Thymus (tissue), 11 donors: ENCODE measurements at regions not wholly inside any gene's neighbourhood (a gene's known extent, or its start where the extent isn't known, plus 50 kb on each side); places are given as distances from the start of the nearest gene placed in this dataset.
A peak's percentile ranks its signal among the peaks of the same experiment; 100 is the strongest.

Experiments used
- DNase-seq, 9 donors: peaks; one replicate each; pipeline ENCODE4 v3.0.0-alpha.2; 2013; ENCODE audit warnings: low spot score in 9 of 9, low read depth in 6 of 9, missing footprints in 1 of 9
- H3K27ac ChIP-seq, 2 donors: one replicate each; pipeline ENCODE4 v1.5.1; 2013; ENCODE audit warnings: control low read depth in 1 of 2, low read depth in 1 of 2, low read length in 1 of 2, mild to moderate bottlenecking in 1 of 2, moderate library complexity in 1 of 2
- H3K27me3 ChIP-seq, 2 donors: one replicate each; pipeline ENCODE4 v1.5.1; 2013; ENCODE audit warnings: low read length in 1 of 2; ENCODE audit not compliant: control insufficient read depth in 2 of 2, insufficient read depth in 1 of 2
- H3K36me3 ChIP-seq, 2 donors: one replicate each; pipeline ENCODE4 v1.5.1; 2013; ENCODE audit warnings: low read length in 1 of 2, mild to moderate bottlenecking in 1 of 2, moderate library complexity in 1 of 2; ENCODE audit not compliant: control insufficient read depth in 2 of 2, insufficient read depth in 2 of 2
- H3K4me1 ChIP-seq, 2 donors: one replicate each; pipeline ENCODE4 v1.5.1; 2013; ENCODE audit warnings: low read length in 2 of 2; ENCODE audit not compliant: control insufficient read depth in 2 of 2, insufficient read depth in 2 of 2
- H3K4me3 ChIP-seq, 2 donors: one replicate each; pipeline ENCODE4 v1.5.1; 2013; ENCODE audit warnings: low read length in 2 of 2, control low read depth in 1 of 2, mild to moderate bottlenecking in 1 of 2
- H3K9me3 ChIP-seq, 2 donors: one replicate each; pipeline ENCODE4 v1.5.1; 2013; ENCODE audit warnings: low read length in 1 of 2, mild to moderate bottlenecking in 1 of 2; ENCODE audit not compliant: control insufficient read depth in 2 of 2, insufficient read depth in 1 of 2
- WGBS: extraction: QIAGEN DNeasy Blood & Tissue Kit; methylation state at CpG from one replicate; pipeline ENCODE4 v1.1.7; 2013; 5-methylcytosine and 5-hydroxymethylcytosine counted together
- donor health status: healthy.

- Histone ChIP-seq H3K9me3 (no peaks in the 10 kb centered on the region), H3K27ac (no peak overlapping the region), H3K27me3 (no peaks in the 10 kb centered on the region), H3K4me3 (no peak overlapping the region), H3K4me1 (peaks cover 0 to 6% of the 10 kb centered on the region in 2 donors), H3K36me3 (no peaks in the 10 kb centered on the region)
- no peak for DNase-seq
These were observed 320.8 kb upstream of the RASGEF1B start for GRCh38 chr4:81792521-81792920.

DNA sequence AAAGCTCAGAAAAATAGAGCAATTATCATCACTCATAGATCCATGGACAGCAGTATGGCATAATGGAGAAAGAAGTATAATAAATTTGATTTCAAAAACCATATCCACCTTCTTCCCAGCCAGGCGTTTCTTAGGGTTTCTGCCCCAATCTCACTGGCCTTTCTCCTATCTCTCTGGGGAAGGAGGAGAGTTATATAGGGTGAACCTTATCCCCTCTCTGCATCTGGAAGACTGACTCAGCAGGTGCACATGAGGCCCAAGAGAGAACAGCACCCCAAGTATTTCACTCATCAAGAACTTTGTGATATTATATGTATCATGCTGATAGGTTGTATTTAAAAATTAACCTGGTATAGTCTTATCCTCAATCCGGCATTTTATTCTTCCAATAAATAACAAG, 318.8 kb upstream of the RASGEF1B start:
- no peaks in the 10 kb centered on the region for H3K27me3 ChIP-seq
- H3K4me1 ChIP-seq = peaks cover 0 to 6% of the 10 kb centered on the region in 2 donors
- H3K36me3 ChIP-seq = no peaks in the 10 kb centered on the region
- no peaks in the 10 kb centered on the region for H3K9me3 ChIP-seq
- WGBS = 46% methylated on average over 2 of the region's 2 CpGs
- H3K27ac ChIP-seq = no peak overlapping the region
- H3K4me3 ChIP-seq = no peak overlapping the region
- DNase-seq = no peak

- no peaks in the 10 kb centered on the region for H3K9me3 ChIP-seq
- H3K4me3 ChIP-seq = no peak overlapping the region
- whole genome bisulfite sequencing = 58% methylated on average over 5 of the region's 5 CpGs
- no peaks in the 10 kb centered on the region for H3K36me3 ChIP-seq
- no peaks in the 10 kb centered on the region for H3K27me3 ChIP-seq
- H3K4me1 ChIP-seq = peaks cover 0 to 6% of the 10 kb centered on the region in 2 donors
- DNase-seq = peak in 2 of 9 donors; percentile 7 to 29
- no peak overlapping the region for H3K27ac ChIP-seq
These were observed 318.2 kb upstream of the RASGEF1B start for GRCh38 chr4:81789741-81790399.

DNA sequence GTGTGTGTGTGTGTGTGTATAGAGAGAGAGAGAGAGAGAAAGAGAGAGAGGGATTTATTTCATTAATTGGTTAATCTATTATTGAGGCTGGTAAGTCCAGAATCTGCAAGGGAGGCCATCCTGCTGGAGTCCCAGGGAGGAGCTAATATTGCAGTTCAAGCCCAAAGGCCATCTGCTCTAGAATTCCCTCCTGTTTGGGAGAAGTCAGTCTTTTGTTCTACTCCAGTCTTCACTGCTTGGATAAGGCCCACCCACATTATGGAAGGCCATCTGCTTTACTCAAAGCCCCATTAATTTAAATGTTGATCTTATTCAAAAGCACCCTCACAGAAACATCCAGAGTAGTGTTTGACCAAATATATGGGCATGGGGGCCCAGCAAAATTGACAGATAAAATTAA, 317.5 kb upstream of the RASGEF1B start:
- no peaks in the 10 kb centered on the region for H3K9me3 ChIP-seq

GRCh38 chr4:81786766-81787165, 315.1 kb upstream of the RASGEF1B start:
- no peak overlapping the region for H3K4me3 ChIP-seq
- no peak for DNase-seq
- H3K27ac ChIP-seq = no peak overlapping the region
- no peaks in the 10 kb centered on the region for H3K36me3 ChIP-seq
- H3K9me3 ChIP-seq = no peaks in the 10 kb centered on the region
- WGBS = 96% methylated on average over 1 of the region's 1 CpG
- H3K4me1 ChIP-seq = peaks cover 0 to 6% of the 10 kb centered on the region in 2 donors
- H3K27me3 ChIP-seq = no peaks in the 10 kb centered on the region

More for the DNA sequence above, 317.5 kb upstream of the RASGEF1B start:
- no peak for DNase-seq
- Histone ChIP-seq H3K27ac (no peak overlapping the region), H3K4me1 (peaks cover 0 to 6% of the 10 kb centered on the region in 2 donors), H3K27me3 (no peaks in the 10 kb centered on the region), H3K4me3 (no peak overlapping the region), H3K36me3 (no peaks in the 10 kb centered on the region)

DNA sequence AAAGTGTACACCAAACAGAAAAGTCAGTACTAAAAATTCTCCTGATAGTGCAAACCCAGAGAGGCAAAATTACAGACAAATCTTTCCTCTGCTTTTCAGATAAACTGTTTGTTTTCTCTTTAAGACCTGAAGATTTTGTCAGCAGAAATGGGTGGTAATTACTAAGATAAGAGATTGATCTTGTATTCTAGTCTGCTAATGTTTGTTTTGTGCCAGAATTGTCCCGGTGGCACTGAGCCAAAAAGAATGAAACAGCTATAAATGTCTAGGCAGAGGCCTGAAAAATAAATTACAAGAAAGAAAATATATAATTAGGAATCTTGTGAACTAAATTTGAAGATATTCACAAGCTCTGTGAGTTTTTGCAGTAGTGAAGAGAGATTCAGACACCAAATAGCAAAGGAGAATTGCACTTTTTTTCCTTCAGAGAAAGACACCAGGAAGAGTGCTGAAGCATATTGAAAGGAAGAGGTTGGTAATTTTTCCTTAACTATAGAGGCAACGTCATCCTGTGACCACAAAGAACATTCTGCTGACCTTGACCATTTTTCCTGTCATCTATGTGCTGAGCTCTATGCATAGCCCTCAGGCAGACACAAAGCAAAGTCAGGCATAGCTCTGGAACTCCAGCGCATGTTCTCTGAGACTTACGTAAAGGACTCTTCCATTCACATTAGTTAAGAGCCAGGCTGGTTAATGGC, 314.5 kb upstream of the RASGEF1B start:
- Histone ChIP-seq H3K9me3 (no peaks in the 10 kb centered on the region), H3K4me1 (peaks cover 0 to 6% of the 10 kb centered on the region in 2 donors), H3K4me3 (no peak overlapping the region), H3K27ac (no peak overlapping the region), H3K27me3 (no peaks in the 10 kb centered on the region), H3K36me3 (no peaks in the 10 kb centered on the region)
- no peak for DNase-seq
- WGBS = 35% methylated on average over 4 of the region's 4 CpGs

- no peaks in the 10 kb centered on the region for H3K27me3 ChIP-seq
- H3K4me1 ChIP-seq = peaks cover 0 to 6% of the 10 kb centered on the region in 2 donors
- 98% methylated on average over 4 of the region's 4 CpGs for WGBS
- no peak overlapping the region for H3K4me3 ChIP-seq
- no peaks in the 10 kb centered on the region for H3K36me3 ChIP-seq
- no peak for DNase-seq
- H3K9me3 ChIP-seq = no peaks in the 10 kb centered on the region
- no peak overlapping the region for H3K27ac ChIP-seq
These were observed 313.6 kb upstream of the RASGEF1B start for GRCh38 chr4:81785338-81785737.

DNA sequence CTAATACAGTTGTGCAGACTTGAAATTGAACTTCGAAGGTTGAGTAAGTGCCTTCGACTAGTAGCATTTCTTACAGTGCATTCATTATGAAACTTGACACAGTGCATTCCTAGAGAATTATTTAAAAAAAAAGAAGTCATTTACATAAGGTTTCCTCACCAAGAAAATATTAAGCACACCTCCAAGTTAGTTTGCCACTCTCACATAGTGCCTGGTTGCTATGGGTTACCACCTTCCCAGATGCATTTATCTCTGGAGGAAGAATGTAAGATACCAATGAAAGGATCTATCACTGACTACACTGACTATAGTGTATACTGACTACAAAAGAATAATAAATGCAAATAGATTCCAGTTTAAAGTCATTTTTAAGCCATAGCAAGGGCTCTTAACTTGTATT, 311.9 kb upstream of the RASGEF1B start:
- WGBS = 98% methylated on average over 2 of the region's 2 CpGs
- Histone ChIP-seq H3K27me3 (no peaks in the 10 kb centered on the region), H3K9me3 (no peaks in the 10 kb centered on the region), H3K36me3 (no peaks in the 10 kb centered on the region), H3K27ac (no peak overlapping the region), H3K4me3 (no peak overlapping the region), H3K4me1 (no peaks in the 10 kb centered on the region)
- DNase-seq = no peak

GRCh38 chr4:81781799-81782198, 310.1 kb upstream of the RASGEF1B start:
- Histone ChIP-seq H3K36me3 (no peaks in the 10 kb centered on the region), H3K27ac (no peak overlapping the region), H3K9me3 (no peaks in the 10 kb centered on the region), H3K27me3 (no peaks in the 10 kb centered on the region), H3K4me3 (no peak overlapping the region), H3K4me1 (no peaks in the 10 kb centered on the region)
- DNase-seq = no peak
- 85% methylated on average over 2 of the region's 2 CpGs for WGBS
